Endothelial cell of umbilical vein (primary cell): ENCODE measurements at regions not wholly inside any gene's neighbourhood (a gene's known extent, or its start where the extent isn't known, plus 50 kb on each side); places are given as distances from the start of the nearest gene placed in this dataset.

Experiments
- BruUV-seq: library from RNA; stranded (reverse); fragments of 400-500 nt; replicated peaks from 2 replicates; lab custom pipeline; 2021; lab: Mats Ljungman, UMichigan
- CTCF ChIA-PET: fragments of 300-600, 350-600 bp; sonication (Branson Sonifier 250); formaldehyde crosslinking; loops from one replicate; lab custom pipeline; 2021; ENCODE audit warnings: antibody characterized with exemption, inconsistent platforms; lab: Charles Lee
- POLR2A ChIA-PET: fragments of 300-600, 350-600 bp; sonication (Branson Sonifier 250); formaldehyde crosslinking; loops from one replicate; lab custom pipeline; 2021; ENCODE audit warnings: antibody characterized with exemption, inconsistent platforms; lab: Charles Lee
- DNase-seq: peaks from one replicate; pipeline ENCODE4 v3.0.0-alpha.2; 2011; ENCODE audit warnings: low read depth, low spot score
- FAIRE-seq: peaks from 2 replicates; lab custom pipeline; 2011; peaks lifted over from hg19 to GRCh38; lab: Jason Lieb, UNC
- H2AFZ ChIP-seq: 2 replicates; pipeline ENCODE4 v1.6.0; 2012; ENCODE audit warnings: low read depth, low read length, control low read depth, inconsistent platforms
- H3K27ac ChIP-seq: 2 replicates; pipeline ENCODE4 v1.5.1; 2011; ENCODE audit warnings: low read depth, mild to moderate bottlenecking, control low read depth, low read length, moderate library complexity; ENCODE audit not compliant: insufficient read depth
- H3K27me3 ChIP-seq, 2 experiments: 2 replicates each; pipeline versions ENCODE4 v1.6.0 to v1.6.1; 2011; ENCODE audit warnings: low read length in 2 of 2, mixed read lengths in 1 of 2; ENCODE audit not compliant: control insufficient read depth in 2 of 2, insufficient read depth in 2 of 2
- H3K36me3 ChIP-seq, 2 experiments: 2 replicates in 1 of 2; 3 replicates in 1 of 2; pipeline ENCODE4 v1.5.1; 2011; ENCODE audit warnings: low read length in 2 of 2, mild to moderate bottlenecking in 1 of 2, moderate library complexity in 1 of 2; ENCODE audit not compliant: control insufficient read depth in 2 of 2, insufficient read depth in 2 of 2; ENCODE audit errors: extremely low read depth in 1 of 2
- H3K4me1 ChIP-seq: 3 replicates; pipeline ENCODE4 v1.5.1; 2011; ENCODE audit warnings: mild to moderate bottlenecking, low read length; ENCODE audit not compliant: control insufficient read depth, insufficient read depth; ENCODE audit errors: extremely low read depth
- H3K4me2 ChIP-seq: 2 replicates; pipeline ENCODE4 v1.6.1; 2011; ENCODE audit warnings: low read length, control low read depth, mixed read lengths; ENCODE audit not compliant: insufficient read depth
- H3K4me3 ChIP-seq, 3 experiments: fragments of 200-600 bp in 1 of 3; sonication (generic), shearing (Covaris generic) in 1 of 3; replicated peaks in 1 of 3; 2 replicates each; pipeline ENCODE4 v1.5.1; 2011 to 2016; ENCODE audit warnings: control low read depth in 3 of 3, low read length in 3 of 3, mild to moderate bottlenecking in 2 of 3, inconsistent platforms in 1 of 3, low read depth in 1 of 3, moderate library complexity in 1 of 3; ENCODE audit not compliant: insufficient read depth in 1 of 3
- H3K79me2 ChIP-seq: 2 replicates; pipeline ENCODE4 v1.6.0; 2012; ENCODE audit warnings: low read length, inconsistent platforms; ENCODE audit not compliant: control insufficient read depth, insufficient read depth
- H3K9ac ChIP-seq: replicated peaks from 2 replicates; pipeline ENCODE3; 2011; ENCODE audit warnings: low read length, control low read depth; ENCODE audit not compliant: insufficient read depth; ENCODE audit errors: extremely low read depth
- H3K9me1 ChIP-seq: replicated peaks from 3 replicates; pipeline ENCODE4 v1.6.0; 2011; ENCODE audit warnings: mild to moderate bottlenecking, low read length; ENCODE audit not compliant: control insufficient read depth, insufficient read depth; ENCODE audit errors: extremely low read depth
- H3K9me3 ChIP-seq: replicated peaks from 2 replicates; pipeline ENCODE4 v1.5.1; 2012; ENCODE audit warnings: low read length, inconsistent platforms; ENCODE audit not compliant: control insufficient read depth, insufficient read depth
- H4K20me1 ChIP-seq: replicated peaks from 2 replicates; pipeline ENCODE3; 2011; ENCODE audit warnings: mild to moderate bottlenecking, low read length; ENCODE audit not compliant: control insufficient read depth, insufficient read depth; ENCODE audit errors: extremely low read depth
- CTCF ChIP-seq, 2 donors: IDR thresholded peaks; 1 replicate in 1 of 2; 2 replicates in 1 of 2; pipeline ENCODE4 v1.5.1; 2011; ENCODE audit warnings: low read length in 2 of 2, mild to moderate bottlenecking in 2 of 2, moderate library complexity in 2 of 2, control low read depth in 1 of 2, inconsistent platforms in 1 of 2, low read depth in 1 of 2; ENCODE audit not compliant: insufficient read depth in 1 of 2; ENCODE audit errors: extremely low read depth in 1 of 2
- EZH2 ChIP-seq: IDR thresholded peaks from 2 replicates; pipeline ENCODE4 v1.6.1; 2012; ENCODE audit warnings: borderline replicate concordance, low read depth, mild to moderate bottlenecking, moderate library complexity, low read length, inconsistent platforms; ENCODE audit not compliant: severe bottlenecking
- FOS ChIP-seq: IDR thresholded peaks from 2 replicates; pipeline ENCODE4 v1.6.1; 2011; ENCODE audit warnings: mild to moderate bottlenecking, low read length, moderate library complexity, borderline replicate concordance; ENCODE audit not compliant: insufficient read depth
- GATA2 ChIP-seq: IDR thresholded peaks from 2 replicates; pipeline ENCODE4 v1.7.0; 2011; ENCODE audit warnings: low read depth, mild to moderate bottlenecking, moderate library complexity, mixed read lengths, low read length; ENCODE audit not compliant: insufficient read length, insufficient read depth
- JUN ChIP-seq: IDR thresholded peaks from 2 replicates; pipeline ENCODE4 v1.6.1; 2011; ENCODE audit warnings: borderline replicate concordance, low read depth; ENCODE audit not compliant: insufficient read length, insufficient read depth
- MAX ChIP-seq: IDR thresholded peaks from 2 replicates; pipeline ENCODE4 v1.6.1; 2011; ENCODE audit not compliant: insufficient read depth, insufficient read length
- MYC ChIP-seq: IDR thresholded peaks from one replicate; pipeline ENCODE4 v1.6.1; 2011; ENCODE audit warnings: mild to moderate bottlenecking, low read depth, low read length
- POLR2A ChIP-seq: IDR thresholded peaks from 2 replicates; pipeline ENCODE4 v1.6.1; 2012; ENCODE audit warnings: low read depth, mild to moderate bottlenecking, control low read depth, low read length
- POLR2AphosphoS5 ChIP-seq: IDR thresholded peaks from 2 replicates; pipeline ENCODE4 v1.6.1; 2012; ENCODE audit warnings: low read depth, mild to moderate bottlenecking, control low read depth, low read length, moderate library complexity; ENCODE audit not compliant: insufficient read depth
- dilution Hi-C: fragments of 300-500 bp; cut with MboI; formaldehyde crosslinking; loops from one replicate; pipeline ENCODE4 v1.15.0; 2019; ENCODE audit warnings: low sequenced_read_pairs; ENCODE audit not compliant: extremely low pct_ligation_motif_present
- intact Hi-C: fragments of 100-400 bp; cut with micrococcal nuclease; formaldehyde crosslinking; loops from one replicate; pipeline ENCODE4 v1.10.0; 2022

DNA sequence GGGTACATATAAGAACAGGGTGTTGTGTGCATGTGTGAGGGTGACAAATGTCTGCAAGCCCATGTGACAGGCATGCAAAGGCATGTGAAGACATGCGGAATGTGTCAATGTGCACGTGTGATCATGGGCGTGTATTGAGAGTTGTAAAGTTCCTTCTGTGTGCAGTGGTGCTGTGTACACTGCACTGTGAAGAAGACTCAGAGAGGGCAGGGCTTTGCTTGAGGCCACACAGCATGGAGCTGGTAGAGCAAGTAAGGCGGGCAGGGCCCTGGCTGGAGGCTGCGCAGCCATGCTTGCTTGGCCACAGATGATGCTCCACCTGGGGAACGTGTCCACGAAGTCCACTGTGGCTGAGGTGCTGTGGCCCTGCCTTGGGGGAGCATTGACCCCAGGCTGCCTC lies 66.8 kb downstream of the PTPRS start:
- ChIA-PET CTCF (no interaction called here), POLR2A (no interaction called here)
- FAIRE-seq: no peak
- no peaks in the 10 kb centered on the region for H4K20me1 ChIP-seq
- no peaks in the 10 kb centered on the region for H3K36me3 ChIP-seq
- no peaks in the 10 kb centered on the region for H3K4me1 ChIP-seq
- H3K27me3 ChIP-seq: no peaks in the 10 kb centered on the region
- H3K79me2 ChIP-seq: no peaks in the 10 kb centered on the region
- no peak overlapping the region for H3K4me2 ChIP-seq
- H3K27ac ChIP-seq: no peak overlapping the region
- H2AFZ ChIP-seq: no peak overlapping the region
- no peaks in the 10 kb centered on the region for H3K9me1 ChIP-seq
- no peak overlapping the region for H3K4me3 ChIP-seq
- BruUV-seq: no TSS peak
- intact Hi-C loops: no loop called here
- no peaks in the 10 kb centered on the region for H3K9me3 ChIP-seq
- H3K9ac ChIP-seq: no peak overlapping the region
- dilution Hi-C loops: no loop called here
- TF ChIP-seq MYC (no peak), EZH2 (no peak), MAX (no peak), GATA2 (no peak), POLR2AphosphoS5 (no peak), JUN (no peak), POLR2A (no peak), FOS (no peak), CTCF (IDR thresholded peaks at IDR 0.05; ENCODE audit: extremely low read depth in 1 of 2, insufficient read depth in 1 of 2, low read depth in 1 of 2, low read length in 2 of 2) (no peak)
- no peak for DNase-seq
